Karpas-422 (cell line): ENCODE measurements at regions not wholly inside any gene's neighbourhood (a gene's known extent, or its start where the extent isn't known, plus 50 kb on each side); places are given as distances from the start of the nearest gene placed in this dataset.

Source experiments
- DNase-seq: peaks from one replicate; pipeline ENCODE4 v3.0.0-alpha.2; 2015
- H2AFZ ChIP-seq: fragments of 200-600 bp; sonication (generic); 2 replicates; pipeline ENCODE4 v1.6.1; 2014; ENCODE audit warnings: antibody characterized with exemption, low read length, mixed read lengths
- H3K27ac ChIP-seq: fragments of 200-600 bp; sonication (generic); 2 replicates; pipeline ENCODE4 v1.5.1; 2014; ENCODE audit warnings: mild to moderate bottlenecking, low read length, moderate library complexity
- H3K27me3 ChIP-seq: fragments of 200-600 bp; sonication (generic); 2 replicates; pipeline ENCODE4 v1.6.1; 2014; ENCODE audit warnings: low read length, mixed read lengths
- H3K36me3 ChIP-seq: fragments of 200-600 bp; sonication (generic); 2 replicates; pipeline ENCODE4 v1.6.1; 2014; ENCODE audit warnings: low read length, mixed read lengths; ENCODE audit not compliant: insufficient read depth
- H3K4me1 ChIP-seq: fragments of 200-600 bp; sonication (generic); 2 replicates; pipeline ENCODE4 v1.6.1; 2014; ENCODE audit warnings: mild to moderate bottlenecking, low read length, mixed read lengths
- H3K4me2 ChIP-seq: fragments of 200-600 bp; sonication (generic); 2 replicates; pipeline ENCODE4 v1.6.1; 2014; ENCODE audit warnings: low read length, low read depth, mild to moderate bottlenecking; ENCODE audit not compliant: poor library complexity, severe bottlenecking
- H3K4me3 ChIP-seq: fragments of 200-600 bp; sonication (generic); 2 replicates; pipeline ENCODE4 v1.5.1; 2014; ENCODE audit warnings: mild to moderate bottlenecking, antibody characterized with exemption, low read length, mixed read lengths
- H3K79me2 ChIP-seq: fragments of 200-600 bp; sonication (generic); 2 replicates; pipeline ENCODE4 v1.6.1; 2014; ENCODE audit warnings: mild to moderate bottlenecking, low read length, mixed read lengths
- H3K9ac ChIP-seq: fragments of 200-600 bp; sonication (generic); 2 replicates; pipeline ENCODE4 v1.6.0; 2014; ENCODE audit warnings: low read length
- H3K9me2 ChIP-seq: fragments of 200-600 bp; sonication (generic), shearing (Covaris generic); replicated peaks from 2 replicates; pipeline ENCODE4 v1.6.0; 2014; ENCODE audit warnings: mild to moderate bottlenecking, low read length, moderate library complexity; ENCODE audit not compliant: insufficient read depth
- H3K9me3 ChIP-seq: fragments of 300-700, 200-600 bp; sonication (generic); 2 replicates; pipeline ENCODE4 v1.6.1; 2014; ENCODE audit warnings: low read length, mixed read lengths
- H4K20me1 ChIP-seq: fragments of 200-600 bp; sonication (generic); 2 replicates; pipeline ENCODE4 v1.6.1; 2014; ENCODE audit warnings: mild to moderate bottlenecking, antibody characterized with exemption, low read length, low read depth; ENCODE audit not compliant: insufficient read depth

DNA sequence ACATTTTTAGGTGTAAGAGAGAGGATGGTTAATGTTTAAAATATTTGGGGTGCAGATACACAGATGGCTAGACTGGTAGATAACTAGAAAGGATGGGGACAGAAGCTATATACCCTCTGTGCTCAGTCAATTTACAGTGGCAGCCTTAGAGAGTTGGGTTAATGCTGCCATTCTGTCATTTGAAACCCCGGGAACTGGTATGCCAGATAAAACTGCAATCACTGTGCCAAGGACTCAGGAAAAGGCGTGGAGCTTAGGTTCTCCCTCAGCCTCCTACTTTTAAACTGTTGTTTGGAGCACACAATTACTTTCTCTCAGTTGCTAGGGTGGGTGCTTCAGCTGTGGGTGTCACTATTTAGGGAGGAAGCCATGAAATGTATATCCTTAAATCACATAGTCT lies 90.0 kb upstream of the HNRNPU start:
- H3K27me3 ChIP-seq = no peaks in the 10 kb centered on the region
- DNase-seq = no peak
- H3K4me1 ChIP-seq = no peaks in the 10 kb centered on the region
- H3K4me2 ChIP-seq = no peak overlapping the region
- no peaks in the 10 kb centered on the region for H4K20me1 ChIP-seq
- H3K9me2 ChIP-seq = no peaks in the 10 kb centered on the region
- H3K9ac ChIP-seq = no peak overlapping the region
- H3K27ac ChIP-seq = no peak overlapping the region
- no peaks in the 10 kb centered on the region for H3K36me3 ChIP-seq
- H2AFZ ChIP-seq = no peak overlapping the region
- H3K9me3 ChIP-seq = no peaks in the 10 kb centered on the region
- H3K4me3 ChIP-seq = no peak overlapping the region
- no peaks in the 10 kb centered on the region for H3K79me2 ChIP-seq

- Histone ChIP-seq H3K4me3 (no peak overlapping the region), H3K9me3 (no peaks in the 10 kb centered on the region), H2AFZ (no peak overlapping the region), H3K27ac (no peak overlapping the region), H3K4me1 (no peaks in the 10 kb centered on the region), H4K20me1 (no peaks in the 10 kb centered on the region), H3K27me3 (no peaks in the 10 kb centered on the region), H3K9ac (no peak overlapping the region), H3K36me3 (no peaks in the 10 kb centered on the region), H3K4me2 (no peak overlapping the region), H3K79me2 (no peaks in the 10 kb centered on the region), H3K9me2 (no peaks in the 10 kb centered on the region)
- no peak for DNase-seq
Observed at GRCh38 chr1:244953901-244954300, 89.6 kb upstream of the HNRNPU start.

GRCh38 chr1:244952940-244953339 lies 88.6 kb upstream of the HNRNPU start:
- Histone ChIP-seq H3K9me3 (no peaks in the 10 kb centered on the region), H3K9me2 (no peaks in the 10 kb centered on the region), H3K9ac (no peak overlapping the region), H3K79me2 (no peaks in the 10 kb centered on the region), H3K4me1 (no peaks in the 10 kb centered on the region), H3K27ac (no peak overlapping the region), H3K4me2 (no peak overlapping the region), H2AFZ (no peak overlapping the region), H4K20me1 (no peaks in the 10 kb centered on the region), H3K4me3 (no peak overlapping the region), H3K27me3 (no peaks in the 10 kb centered on the region), H3K36me3 (no peaks in the 10 kb centered on the region)
- DNase-seq = no peak

DNA sequence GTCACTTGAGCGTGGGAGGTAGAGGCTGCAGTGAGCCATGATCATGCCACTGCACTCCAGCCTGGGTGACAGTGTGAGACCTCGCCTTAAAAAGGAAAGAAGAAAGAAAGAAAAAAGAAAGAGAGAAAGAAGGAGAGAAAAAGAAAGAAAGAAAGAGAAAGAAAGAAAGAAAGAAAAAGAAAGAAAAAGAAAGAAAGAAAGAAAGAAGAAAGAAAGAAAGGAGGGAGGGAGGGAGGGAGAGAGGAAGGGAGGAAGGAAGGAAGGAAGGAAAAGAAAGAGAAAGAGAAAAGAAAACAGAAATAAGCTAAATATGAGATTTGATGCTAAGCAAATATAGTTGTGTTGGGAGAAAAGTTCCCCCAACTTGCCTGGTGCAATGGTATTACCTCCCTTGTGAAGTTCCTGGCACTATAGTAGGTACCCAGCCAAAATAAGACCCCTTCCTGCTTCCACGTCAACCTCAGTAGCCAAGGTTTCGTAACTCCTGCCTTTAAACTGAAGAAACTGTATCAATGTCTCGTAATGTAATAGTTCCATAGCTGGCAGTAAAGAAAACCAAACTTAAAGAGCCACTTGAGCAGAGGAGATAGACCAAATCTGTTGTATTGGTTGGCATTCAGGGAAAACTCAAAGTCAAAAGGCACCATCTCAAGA lies 88.1 kb upstream of the HNRNPU start:
- Histone ChIP-seq H3K4me2 (no peak overlapping the region), H2AFZ (no peak overlapping the region), H3K9me3 (no peaks in the 10 kb centered on the region), H3K27ac (no peak overlapping the region), H4K20me1 (no peaks in the 10 kb centered on the region), H3K79me2 (no peaks in the 10 kb centered on the region), H3K36me3 (no peaks in the 10 kb centered on the region), H3K4me3 (no peak overlapping the region), H3K9me2 (no peaks in the 10 kb centered on the region), H3K4me1 (no peaks in the 10 kb centered on the region), H3K9ac (no peak overlapping the region), H3K27me3 (no peaks in the 10 kb centered on the region)
- DNase-seq = no peak

DNA sequence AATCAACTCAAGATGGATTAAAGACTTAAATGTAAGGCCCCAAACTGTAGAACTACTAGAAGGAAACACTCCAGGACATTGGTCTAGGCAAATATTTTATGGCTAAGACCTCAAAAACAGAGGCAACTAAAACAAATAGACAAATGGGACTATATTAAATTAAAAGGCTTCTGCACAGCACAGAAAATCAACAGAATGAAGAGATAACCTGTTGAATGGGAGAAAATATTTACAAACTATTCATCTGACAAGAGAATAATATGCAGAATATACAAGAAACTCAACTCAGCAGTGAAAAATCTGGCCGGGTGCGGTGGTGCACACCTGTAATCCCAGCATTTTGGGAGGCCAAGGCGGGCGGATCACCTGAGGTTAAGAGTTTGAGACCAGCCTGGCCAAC lies 84.1 kb upstream of the HNRNPU start:
- H3K27me3 ChIP-seq = no peaks in the 10 kb centered on the region
- no peak overlapping the region for H3K9ac ChIP-seq
- H3K4me2 ChIP-seq = no peak overlapping the region
- H3K4me1 ChIP-seq = no peaks in the 10 kb centered on the region
- no peak overlapping the region for H2AFZ ChIP-seq
- no peak overlapping the region for H3K4me3 ChIP-seq
- H4K20me1 ChIP-seq = no peaks in the 10 kb centered on the region
- no peaks in the 10 kb centered on the region for H3K9me3 ChIP-seq
- H3K9me2 ChIP-seq = no peaks in the 10 kb centered on the region
- no peak overlapping the region for H3K27ac ChIP-seq
- no peak for DNase-seq
- H3K79me2 ChIP-seq = no peaks in the 10 kb centered on the region
- no peaks in the 10 kb centered on the region for H3K36me3 ChIP-seq

GRCh38 chr1:244945109-244945671 lies 80.8 kb upstream of the HNRNPU start:
- no peak overlapping the region for H2AFZ ChIP-seq
- DNase-seq = no peak
- H3K27me3 ChIP-seq = no peaks in the 10 kb centered on the region
- no peaks in the 10 kb centered on the region for H3K9me3 ChIP-seq
- H3K79me2 ChIP-seq = no peaks in the 10 kb centered on the region
- H3K9me2 ChIP-seq = no peaks in the 10 kb centered on the region
- H3K9ac ChIP-seq = no peak overlapping the region
- peaks cover 7% of the 10 kb centered on the region for H3K4me1 ChIP-seq
- no peak overlapping the region for H3K4me2 ChIP-seq
- no peaks in the 10 kb centered on the region for H3K36me3 ChIP-seq
- H3K27ac ChIP-seq = no peak overlapping the region
- H3K4me3 ChIP-seq = no peak overlapping the region
- H4K20me1 ChIP-seq = no peaks in the 10 kb centered on the region

- H3K36me3 ChIP-seq = no peaks in the 10 kb centered on the region
- no peak for DNase-seq
- no peaks in the 10 kb centered on the region for H3K9me2 ChIP-seq
- H3K4me2 ChIP-seq = no peak overlapping the region
- H4K20me1 ChIP-seq = no peaks in the 10 kb centered on the region
- no peak overlapping the region for H3K9ac ChIP-seq
- no peaks in the 10 kb centered on the region for H3K79me2 ChIP-seq
- no peaks in the 10 kb centered on the region for H3K9me3 ChIP-seq
- no peaks in the 10 kb centered on the region for H3K27me3 ChIP-seq
- no peak overlapping the region for H2AFZ ChIP-seq
- no peak overlapping the region for H3K4me3 ChIP-seq
- no peak overlapping the region for H3K27ac ChIP-seq
- H3K4me1 ChIP-seq = peaks cover 8% of the 10 kb centered on the region
Observed at GRCh38 chr1:244941121-244941520, 76.8 kb upstream of the HNRNPU start.

- Histone ChIP-seq H3K9ac (no peak overlapping the region), H3K9me2 (no peaks in the 10 kb centered on the region), H3K36me3 (no peaks in the 10 kb centered on the region), H2AFZ (no peak overlapping the region), H3K4me1 (peaks cover 8% of the 10 kb centered on the region), H3K27me3 (no peaks in the 10 kb centered on the region), H3K9me3 (no peaks in the 10 kb centered on the region), H3K4me2 (no peak overlapping the region), H3K27ac (no peak overlapping the region), H3K4me3 (no peak overlapping the region), H3K79me2 (no peaks in the 10 kb centered on the region), H4K20me1 (no peaks in the 10 kb centered on the region)
- no peak for DNase-seq
Observed at GRCh38 chr1:244937099-244937498, 72.8 kb upstream of the HNRNPU start.
